T-helper 2 cell treated with Interferon-gamma antibody and Interleukin-4, amounts not matched to agents 100 ng/mL and 5 ng/mL, for 36 hours (primary cell): ENCODE measurements at regions not wholly inside any gene's neighbourhood (a gene's known extent, or its start where the extent isn't known, plus 50 kb on each side); places are given as distances from the start of the nearest gene placed in this dataset.
"Not testable (repeated sequence)": the region's sequence is repeated elsewhere in the genome, so short reads cannot be mapped to it uniquely, and the experiment has no call there.

Source experiments
- intact Hi-C: fragments of 100-400 bp; cut with micrococcal nuclease; formaldehyde crosslinking; loops from one replicate; pipeline ENCODE4 v1.15.1; 2023

DNA sequence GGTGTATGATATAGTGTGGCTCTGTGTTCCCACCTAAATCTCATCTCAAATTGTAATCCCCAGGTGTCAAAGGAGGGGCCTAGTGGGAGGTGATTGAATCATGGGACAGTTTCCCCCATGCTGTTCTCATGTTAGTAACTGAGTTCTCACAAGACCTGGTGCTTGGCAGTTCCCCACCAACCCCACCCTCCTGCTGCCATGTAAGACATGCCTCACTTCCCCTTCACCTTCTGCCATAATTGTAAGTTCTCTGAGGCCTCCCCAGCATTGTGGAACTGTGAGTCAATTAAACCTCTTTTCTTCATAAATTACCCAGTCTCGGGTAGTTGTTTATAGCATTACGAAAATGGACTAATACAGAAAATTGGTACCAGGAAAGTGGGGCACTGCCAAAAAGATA, 1705.3 kb downstream of the NCAM2 start:
- intact Hi-C loops: no loop called here

DNA sequence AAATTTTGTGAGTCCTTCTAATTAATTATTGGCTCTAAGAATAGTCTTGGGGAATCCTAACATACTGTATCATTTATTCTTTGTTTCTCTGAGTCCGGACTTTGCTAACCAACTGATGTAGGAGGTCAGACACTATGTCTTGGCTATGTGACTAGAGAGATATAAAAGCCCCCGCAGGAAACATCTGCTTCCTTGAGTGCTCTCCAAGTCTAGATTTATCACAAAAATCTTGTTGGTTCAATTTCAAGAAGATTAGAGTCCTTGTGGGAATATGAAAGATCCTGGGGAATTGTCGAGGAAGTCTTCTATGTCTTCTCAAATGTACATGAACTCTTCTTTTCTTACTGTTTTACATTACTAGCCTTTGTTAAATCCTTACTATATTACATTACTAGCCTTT, 1712.5 kb downstream of the NCAM2 start:
- intact Hi-C loops: no loop called here

DNA sequence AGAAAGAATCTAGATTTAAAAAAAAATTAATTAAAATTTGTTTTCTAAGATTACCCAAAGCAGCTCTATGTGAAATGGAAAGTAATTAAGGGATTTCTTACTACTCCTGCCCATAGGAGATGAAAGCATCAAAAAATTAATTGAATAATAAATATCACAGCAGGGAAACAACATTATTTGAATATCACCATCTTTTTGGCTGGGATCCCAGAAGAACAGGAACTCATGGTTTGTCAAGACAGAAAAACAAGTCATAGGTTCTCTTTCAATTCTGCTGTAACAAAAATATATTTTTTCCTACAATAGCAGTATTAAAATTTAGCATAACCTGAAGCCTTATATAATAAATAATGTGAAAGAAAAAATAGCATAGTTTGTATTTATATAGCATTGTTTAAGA, 1713.4 kb downstream of the NCAM2 start:
- intact Hi-C loops: no loop called here

DNA sequence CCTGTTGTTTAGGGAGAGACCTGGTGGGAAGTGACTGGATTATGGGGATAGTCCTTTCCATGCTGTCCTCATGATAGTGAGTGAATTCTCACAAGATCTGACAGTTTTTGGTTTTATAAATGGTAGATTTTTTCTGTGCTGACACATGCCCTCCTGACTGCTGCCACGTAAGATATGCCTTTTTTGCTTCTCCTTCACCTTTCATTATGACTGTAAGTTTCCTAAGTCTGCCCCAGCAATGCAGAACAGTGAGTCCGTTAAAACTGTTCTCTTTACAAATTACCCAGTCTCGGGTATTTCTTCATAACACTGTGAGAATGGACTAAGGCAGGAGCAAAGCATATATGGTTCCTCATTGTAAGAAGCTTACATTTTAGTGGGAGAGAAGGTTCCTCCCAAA, 1727.2 kb downstream of the NCAM2 start:
- intact Hi-C loops: no loop called here

DNA sequence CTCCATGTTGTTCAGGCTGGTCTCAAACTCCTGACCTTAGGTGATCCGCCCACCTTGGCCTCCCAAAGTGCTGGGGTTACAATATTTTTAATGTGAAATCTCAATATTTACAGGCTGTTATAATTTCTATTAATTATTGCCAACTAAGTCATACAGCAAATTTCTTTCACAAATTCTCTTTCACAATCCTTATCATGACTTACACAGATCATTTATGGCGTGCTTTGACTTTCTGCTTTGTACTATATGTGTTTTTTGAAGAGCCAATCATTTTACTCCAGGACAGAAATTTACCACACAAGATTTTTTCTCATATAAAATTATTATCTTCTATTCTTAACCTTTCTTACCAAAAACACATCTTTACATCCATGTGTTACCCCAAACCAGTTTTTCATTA, 1729.9 kb downstream of the NCAM2 start:
- intact Hi-C loops: no loop called here

DNA sequence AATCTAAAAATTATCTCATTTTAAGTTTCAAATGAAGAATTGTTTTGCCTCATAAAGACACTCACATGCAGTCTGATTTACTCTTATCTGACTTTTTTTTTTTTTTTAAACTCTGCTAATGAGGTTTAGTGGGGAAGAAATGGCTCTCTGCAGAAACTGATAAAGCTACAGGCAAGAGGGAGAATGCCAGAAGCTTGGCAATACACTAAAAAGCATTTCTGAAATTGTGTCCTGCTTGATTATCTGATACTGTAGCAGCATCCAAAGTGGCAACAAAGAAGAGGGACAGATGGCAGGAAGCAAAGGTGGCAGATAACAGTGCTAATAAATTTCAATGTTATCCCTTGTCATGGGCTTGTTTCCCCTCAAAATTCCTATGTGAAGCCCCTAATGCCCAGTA, 1744.9 kb downstream of the NCAM2 start:
- intact Hi-C loops: no loop called here

DNA sequence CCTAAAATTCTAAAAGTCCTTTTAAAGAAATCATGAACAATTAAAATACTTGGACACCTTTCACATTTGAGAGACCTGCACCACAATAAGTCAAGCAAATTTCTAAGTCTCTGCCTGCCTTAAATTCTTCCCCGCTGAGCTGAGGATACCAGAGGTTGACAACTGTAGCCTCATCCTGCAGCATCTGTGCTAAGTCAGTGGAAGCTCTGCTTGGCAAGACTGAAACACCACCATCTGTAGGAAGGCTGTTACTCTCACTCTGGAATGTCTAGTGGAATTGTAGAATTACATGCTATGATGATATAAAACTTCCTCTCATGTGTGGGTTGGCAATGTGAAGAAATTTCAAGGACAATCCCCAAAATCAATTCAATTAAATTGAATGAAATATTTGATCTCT, 1756.5 kb downstream of the NCAM2 start:
- intact Hi-C loops: no loop called here

DNA sequence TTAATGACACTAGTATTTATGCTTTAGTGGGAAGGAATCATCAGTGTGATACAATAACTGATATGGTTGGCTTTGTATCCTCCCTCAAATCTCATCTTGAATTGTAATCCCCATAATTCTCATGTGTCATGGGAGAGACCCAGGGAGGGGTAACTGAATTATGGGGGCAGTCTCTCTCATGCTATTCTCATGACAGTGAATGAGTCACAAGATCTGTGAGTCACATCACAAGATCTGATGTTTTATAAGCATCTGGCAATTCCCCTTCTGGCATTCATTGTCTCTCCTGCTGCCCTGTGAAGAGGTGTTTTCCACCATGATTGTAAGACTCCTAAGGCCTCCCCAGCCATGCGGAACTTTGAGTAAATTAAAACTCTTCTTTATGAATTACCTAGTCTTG, 1760.3 kb downstream of the NCAM2 start:
- intact Hi-C loops: no loop called here

DNA sequence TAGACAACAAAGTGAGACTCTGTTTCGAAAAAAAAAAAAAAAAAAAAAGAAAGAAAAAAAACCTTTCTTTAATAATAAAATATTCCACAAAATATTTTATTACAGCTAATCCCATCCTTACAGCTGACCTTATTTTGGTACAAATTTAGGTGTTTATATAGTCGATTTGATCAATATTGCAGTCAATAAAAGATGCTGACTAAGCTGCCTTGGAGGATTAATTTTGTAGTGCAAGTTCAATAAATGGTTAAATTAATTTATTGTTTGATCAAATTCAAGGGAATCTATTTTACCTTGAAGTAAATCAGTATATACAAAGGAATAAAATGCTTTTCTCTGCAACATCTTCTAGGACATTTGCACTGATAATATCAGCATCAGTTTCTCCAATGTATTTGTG, 1764.3 kb downstream of the NCAM2 start:
- intact Hi-C loops: no loop called here

DNA sequence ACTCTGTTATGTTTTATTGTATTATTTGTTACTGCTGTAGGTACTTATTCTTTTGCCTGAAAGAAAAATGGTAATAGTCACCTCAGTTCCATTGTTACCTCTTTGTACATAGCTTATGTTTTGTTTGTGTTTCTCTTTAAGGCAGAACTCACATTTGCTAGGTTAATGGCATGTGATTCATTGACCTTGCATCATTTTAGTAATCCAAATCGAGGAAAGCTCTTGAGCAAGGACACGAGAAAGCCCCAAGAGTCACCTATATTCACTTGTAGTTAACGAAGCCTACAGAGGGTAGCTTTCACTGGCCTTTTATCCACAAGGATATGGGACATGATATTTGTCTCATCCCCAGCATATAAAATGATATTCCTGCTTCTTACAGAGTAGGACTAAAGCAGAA, 1765.2 kb downstream of the NCAM2 start:
- intact Hi-C loops: no loop called here

DNA sequence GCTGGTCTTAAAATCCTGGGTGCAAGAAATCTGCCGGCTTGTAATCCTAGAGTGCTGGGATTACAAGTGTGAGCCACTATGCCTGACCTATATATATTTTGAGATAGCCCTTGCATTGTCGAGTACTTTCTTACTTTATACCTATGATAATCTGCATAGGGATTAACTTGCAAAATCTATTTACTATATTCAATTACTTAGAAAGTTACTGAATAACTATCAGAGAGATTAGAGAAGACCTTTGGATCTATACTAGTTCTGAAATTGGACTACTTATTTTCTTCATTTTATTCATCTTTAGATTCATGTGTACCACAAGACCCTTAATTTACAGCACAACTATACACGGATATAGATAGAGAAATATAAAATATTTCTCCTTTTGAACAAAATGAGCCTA, 1766.0 kb downstream of the NCAM2 start:
- intact Hi-C loops: no loop called here

DNA sequence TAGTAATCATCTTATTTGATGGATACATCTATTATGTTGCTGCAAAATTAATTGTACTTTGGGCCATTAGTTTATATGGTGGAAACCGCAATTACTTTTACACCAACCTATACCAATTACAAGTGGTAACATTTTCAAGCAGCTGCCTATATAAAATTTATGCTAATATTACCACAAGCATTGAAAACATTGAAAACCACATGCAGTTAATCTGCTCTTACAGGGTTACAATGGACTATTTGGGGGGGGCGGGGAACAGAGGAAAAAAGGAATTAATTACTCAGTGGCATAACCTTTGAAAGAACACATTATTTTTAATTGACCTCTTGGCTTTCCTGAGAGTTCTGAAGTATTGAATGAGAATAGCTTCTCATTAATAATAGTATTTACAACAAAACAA, 1793.2 kb downstream of the NCAM2 start:
- intact Hi-C loops: no loop called here

DNA sequence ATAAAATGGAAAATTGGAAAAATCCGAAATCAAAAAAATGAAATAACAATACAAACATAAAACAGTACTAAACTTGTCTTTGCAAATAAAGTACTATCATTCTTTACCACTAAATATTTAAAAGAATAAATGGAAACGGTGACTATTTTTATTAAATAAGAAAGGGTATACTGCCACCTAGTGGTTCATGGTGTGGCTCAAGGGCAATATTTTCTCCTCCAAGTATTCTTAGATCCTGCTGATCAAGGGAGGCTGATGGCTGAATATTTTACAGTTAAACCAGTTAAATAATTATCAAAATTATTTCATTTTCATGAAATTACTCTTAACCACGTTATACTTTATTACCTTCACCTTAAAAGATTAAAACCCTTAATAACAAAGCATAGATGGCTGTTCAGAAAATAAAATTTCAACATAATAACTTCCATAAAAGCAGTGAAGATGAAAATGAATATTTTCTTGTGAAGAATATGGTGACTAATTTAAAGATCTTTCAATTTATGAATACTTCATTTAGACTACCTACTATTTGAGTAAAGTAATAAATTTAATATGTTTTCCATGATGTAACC, 1793.9 kb downstream of the NCAM2 start:
- intact Hi-C loops: loop anchor here (1.0 to 2.0 kb wide), 3 partner anchors 1177 to 1793 kb away; no protein-coding TSS in a partner anchor

DNA sequence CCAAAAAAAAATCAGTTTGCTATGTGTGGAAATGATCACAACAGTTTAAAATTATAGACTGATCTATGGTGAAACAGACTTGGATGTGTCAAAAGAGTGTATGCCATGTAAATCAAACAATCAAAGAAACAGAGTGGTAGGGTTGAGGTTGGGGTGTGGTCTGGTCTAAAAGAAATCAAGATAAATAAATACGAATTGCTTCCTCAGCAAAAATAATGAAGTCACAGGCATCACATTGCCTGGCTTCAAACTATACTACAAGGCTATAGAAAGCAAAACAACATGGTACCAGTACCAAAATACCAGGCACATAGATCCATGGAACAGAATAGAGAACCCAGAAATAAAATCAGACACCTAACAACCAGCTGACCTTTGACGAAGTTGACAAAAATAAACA, 1796.9 kb downstream of the NCAM2 start:
- intact Hi-C loops: no loop called here

DNA sequence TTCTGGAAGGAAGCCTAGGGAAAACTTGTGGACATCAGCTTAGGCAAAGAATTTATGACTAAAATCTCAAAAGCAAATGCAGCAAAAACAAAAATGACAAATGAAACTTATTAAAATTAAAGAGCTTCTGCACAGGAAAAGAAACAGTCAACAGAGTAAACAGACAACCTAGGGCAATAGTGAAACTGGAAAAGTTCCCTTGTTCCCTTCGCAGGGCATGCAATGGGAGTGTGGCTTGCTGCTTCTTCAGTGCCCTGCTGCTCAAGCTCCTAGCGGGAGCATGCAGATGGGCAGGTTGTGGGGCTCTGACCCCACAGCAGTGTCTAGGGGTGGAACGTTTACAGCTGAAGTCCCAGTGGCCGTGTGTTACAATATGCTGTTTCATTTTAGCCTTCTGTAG, 1797.4 kb downstream of the NCAM2 start:
- intact Hi-C loops: no loop called here

DNA sequence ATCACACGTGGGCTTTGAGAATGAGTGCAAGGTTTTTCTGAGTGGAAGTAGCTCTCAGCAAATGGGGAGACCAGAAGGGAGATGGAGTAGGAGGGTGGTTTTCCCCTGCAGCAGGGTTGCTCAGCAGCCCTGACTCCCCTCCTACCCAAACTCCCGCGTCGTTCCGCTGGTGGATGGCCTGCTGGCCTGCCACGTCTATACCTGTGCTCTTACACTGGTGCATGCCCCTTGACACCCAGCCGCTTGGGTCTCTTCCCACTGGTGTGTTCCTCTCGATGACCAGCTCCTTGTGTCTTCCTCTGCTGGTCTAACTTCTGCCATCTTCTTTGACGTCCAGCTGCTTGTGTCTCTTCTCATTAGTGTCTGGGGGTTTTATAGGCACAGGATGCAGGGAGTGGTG, 1797.9 kb downstream of the NCAM2 start:
- intact Hi-C loops: no loop called here

DNA sequence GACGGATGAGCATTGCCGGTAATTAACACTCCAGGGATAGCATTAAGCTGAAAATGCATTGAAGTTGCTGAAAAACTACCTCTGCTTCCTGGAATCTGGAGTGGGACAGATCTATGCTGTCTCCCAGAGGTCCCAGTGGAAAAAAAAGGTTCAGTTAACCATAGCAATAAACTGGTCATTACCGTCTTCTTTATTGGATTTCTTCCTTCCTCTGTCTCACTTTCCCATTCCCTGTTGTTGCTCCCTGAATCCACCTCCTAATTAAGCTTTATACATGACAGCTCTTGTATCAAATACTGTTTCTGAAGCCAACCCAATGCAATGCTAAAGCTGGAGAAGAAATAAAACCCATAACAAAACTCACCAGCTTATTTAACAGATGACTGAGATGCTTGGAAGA, 1805.9 kb downstream of the NCAM2 start:
- intact Hi-C loops: no loop called here

DNA sequence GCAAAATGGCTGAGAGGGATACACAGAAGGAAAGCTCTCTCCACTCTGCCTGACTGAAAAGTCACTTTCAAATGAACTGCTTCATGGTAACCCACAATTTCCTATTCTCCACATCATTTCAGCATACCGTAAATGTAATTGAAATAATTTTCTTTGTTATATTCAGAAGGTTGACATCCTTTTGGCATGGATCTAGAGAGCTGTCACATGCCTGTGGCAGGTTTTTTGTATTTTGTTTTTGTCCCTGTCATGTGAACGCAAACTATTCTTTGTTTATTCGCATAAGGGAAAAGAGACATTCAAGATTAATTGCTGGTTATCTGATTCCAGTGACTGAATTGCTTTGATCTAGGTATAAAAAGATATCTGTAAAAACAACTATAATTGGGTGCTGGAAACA, 1808.1 kb downstream of the NCAM2 start:
- intact Hi-C loops: no loop called here

DNA sequence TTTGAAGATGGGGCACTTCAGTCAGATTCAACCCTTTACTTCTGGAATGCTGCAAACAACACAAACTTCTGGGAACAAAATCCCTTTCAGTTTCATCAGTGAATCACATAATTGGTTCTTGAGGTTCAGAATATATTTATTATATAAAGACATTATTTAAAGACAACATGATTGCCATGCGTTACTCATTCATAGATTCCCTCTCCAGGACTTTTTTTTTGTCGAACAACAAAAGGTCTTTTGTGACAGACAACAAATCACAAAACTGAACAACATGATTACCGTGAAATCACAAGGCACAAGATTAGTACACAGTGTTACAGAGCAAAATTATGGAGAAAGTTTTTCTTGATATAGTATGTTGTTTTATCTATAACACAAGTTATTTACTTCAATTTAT, 1815.0 kb downstream of the NCAM2 start:
- intact Hi-C loops: no loop called here

DNA sequence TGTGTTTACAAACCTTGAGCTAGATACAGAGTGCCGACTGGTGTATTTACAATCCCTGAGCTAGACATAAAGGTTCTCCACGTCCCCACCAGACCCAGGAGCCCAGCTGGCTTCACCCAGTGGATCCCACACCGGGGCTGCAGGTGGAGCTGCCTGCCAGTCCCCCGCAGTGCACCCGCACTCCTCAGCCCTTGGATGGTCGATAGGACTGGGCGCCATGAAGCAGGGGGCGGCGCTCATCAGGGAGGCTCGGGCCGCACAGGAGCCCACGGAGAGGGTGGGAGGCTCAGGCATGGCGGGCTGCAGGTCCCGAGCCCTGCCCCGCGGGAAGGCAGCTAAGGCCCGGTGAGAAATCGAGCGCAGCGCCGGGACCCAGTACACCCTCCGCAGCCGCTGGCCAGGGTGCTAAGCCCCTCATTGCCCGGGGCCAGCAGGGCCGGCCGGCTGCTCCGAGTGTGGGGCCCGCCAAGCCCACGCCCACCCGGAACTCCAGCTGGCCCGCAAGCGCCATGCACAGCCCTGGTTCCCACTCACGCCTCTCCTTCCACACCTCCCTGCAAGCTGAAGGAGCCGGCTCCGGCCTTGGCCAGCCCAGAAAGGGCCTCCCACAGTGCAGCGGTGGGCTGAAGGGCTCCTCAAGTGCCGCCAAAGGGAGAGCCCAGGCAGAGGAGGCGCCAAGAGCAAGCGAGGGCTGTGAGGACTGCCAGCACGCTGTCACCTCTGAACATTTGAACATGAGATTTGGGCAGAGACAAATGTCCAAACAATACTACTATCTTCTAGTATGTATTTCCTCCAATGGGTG, 1820.7 kb downstream of the NCAM2 start:
- intact Hi-C loops: not testable (repeated sequence)

DNA sequence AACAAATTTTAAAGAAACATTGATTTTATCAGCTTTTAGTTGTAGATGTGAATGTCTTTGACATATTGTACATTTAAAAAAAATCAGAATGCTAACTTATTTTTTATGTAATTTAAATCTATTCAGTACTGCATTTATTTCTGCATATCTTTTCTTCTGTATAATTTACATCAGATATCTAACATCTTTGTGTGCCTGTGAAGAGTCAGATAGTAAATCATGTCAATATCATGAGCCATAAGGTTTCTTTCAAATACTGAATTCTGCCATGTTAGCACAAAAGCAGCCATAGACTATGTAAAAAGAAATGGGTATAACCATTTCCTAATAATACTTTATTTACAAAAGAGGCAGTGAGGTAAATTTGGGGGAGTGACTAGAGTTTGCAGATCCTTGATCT, 1829.2 kb downstream of the NCAM2 start:
- intact Hi-C loops: no loop called here

DNA sequence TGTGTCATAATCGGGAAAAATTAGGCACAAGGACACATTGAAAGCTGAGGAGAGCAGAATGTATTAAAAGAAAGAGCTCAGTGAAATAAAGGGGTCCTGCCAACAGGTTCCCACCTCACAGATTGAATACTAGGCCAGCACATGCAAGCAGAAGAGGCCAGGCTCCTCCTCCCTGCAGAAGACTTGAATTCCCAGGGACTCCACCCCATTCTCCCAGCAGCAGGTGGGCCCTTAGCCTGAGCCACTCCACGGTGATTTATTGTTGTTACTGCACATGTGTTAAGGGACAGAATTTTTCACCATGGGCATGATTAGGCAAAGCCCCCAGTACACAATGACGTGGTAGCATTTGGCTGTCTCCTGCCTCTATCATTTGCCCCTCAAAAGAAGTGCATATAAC, 1844.7 kb downstream of the NCAM2 start:
- intact Hi-C loops: no loop called here

DNA sequence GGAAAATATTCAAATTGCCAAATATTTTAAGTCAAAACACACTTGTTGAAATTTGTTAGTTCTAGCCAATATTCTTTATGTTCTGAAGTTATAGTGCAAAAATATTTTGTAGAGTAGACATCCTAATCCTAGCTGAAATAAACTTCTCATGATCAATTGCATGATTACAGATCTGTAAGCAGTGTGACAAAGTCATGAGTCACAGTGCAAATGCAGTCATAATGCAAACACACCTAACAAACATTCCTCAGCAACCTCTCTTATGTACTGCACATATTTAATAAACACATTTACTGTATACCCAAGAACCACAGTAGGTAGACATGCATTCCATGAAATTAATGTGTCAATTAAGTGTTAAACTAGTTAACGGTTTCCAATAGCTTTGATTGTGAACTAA, 1857.4 kb downstream of the NCAM2 start:
- intact Hi-C loops: no loop called here
